ENCODE measurements at regions not wholly inside any gene's neighbourhood (a gene's known extent, or its start where the extent isn't known, plus 50 kb on each side); places are given as distances from the start of the nearest gene placed in this dataset.

DNA sequence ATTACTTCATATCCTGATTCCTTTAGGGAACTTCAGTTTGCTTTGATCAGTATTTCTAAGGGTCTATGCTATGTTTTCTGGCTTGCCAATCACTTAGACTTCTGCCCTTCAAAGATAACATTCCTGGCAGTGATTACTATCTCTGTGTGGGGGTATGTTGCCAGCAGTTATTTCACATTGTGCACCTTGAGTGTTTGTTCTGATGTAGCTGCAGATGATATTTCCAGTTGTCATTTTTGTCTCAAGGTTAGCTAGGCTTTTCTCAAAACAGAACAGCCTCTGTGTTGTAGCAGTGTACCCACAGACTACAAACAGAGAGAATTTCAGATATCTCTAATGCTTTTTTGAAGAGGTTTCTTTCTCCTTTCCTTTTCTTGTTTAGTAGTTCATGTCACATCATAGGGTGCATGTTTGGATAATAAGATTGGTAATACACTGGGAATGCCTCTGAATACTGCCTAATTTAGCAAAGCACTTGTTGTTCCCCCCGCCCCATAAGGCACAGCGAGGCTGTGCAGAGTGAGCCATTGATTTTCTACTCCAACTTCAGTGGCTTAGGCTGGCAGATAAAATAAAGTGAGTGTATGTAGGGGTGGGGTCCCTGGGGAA lies 134.7 kb upstream of the AGR3 start:
- ATAC-seq: peak; percentile 62

DNA sequence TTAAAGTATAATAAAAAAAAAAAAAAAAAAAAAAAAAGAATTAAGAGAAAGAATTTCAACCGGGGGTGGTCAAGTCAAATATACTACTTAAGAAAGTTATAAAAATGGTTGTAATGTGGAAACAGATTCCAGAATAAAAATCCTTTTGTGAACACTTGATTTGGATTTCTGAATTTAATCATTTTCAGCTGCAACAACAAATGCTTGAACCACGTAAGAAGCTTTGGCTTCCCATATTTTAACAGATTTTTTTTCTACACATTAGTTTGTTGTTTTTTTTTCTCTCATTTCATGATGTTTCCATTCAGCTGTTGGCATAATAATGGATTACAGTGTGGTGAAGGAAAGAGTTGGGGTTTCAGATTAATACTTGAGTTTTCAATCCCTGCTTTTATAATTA lies 137.3 kb upstream of the AGR3 start:
- ATAC-seq (no peak), DNase-seq (ENCODE audit: low spot score) (no peak)

More for the DNA sequence above, 134.7 kb upstream of the AGR3 start:
- DNase-seq (ENCODE audit: low spot score): no peak

DNA sequence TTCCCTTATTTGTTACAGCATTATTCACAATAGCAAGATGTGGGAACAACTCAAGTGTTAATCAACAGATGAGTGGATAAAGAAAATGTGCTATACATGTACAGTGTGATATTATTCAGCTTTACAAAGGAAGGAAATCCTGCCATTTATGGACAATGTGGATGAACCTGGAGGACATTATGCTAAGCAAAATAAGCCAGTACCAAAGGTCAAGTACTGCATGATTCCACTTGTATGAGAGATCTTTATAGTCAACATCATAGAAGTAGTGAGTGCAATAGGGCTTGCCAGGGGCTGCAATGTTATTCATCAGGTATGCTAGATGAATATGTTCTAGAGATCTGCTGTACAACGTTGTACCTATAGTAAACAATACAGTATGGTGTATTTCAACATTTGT lies 138.5 kb upstream of the AGR3 start:
- DNase-seq (ENCODE audit: low spot score) (no peak), ATAC-seq (peak; percentile 64)

DNA sequence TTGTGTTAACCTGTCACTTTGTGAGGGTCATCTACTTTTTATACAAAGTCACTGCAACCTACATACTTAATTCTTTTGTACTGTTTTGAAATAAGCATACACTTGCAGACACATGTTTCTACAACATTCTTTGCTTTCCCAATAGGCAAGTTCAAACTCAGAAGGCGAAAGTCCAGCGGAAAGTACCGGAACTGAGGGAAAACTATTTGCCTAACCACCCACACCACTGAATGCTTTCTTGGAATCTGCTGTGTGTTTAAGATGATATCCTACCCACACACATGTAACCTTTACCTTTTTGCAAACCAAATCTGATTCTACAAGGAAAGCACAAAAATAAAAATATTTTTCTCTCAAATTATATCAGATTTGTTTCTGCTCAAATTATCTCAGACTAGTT lies 139.4 kb upstream of the AGR3 start:
- peak; percentile 89 for ATAC-seq
- peak; percentile 81 for DNase-seq (ENCODE audit: low spot score)

DNA sequence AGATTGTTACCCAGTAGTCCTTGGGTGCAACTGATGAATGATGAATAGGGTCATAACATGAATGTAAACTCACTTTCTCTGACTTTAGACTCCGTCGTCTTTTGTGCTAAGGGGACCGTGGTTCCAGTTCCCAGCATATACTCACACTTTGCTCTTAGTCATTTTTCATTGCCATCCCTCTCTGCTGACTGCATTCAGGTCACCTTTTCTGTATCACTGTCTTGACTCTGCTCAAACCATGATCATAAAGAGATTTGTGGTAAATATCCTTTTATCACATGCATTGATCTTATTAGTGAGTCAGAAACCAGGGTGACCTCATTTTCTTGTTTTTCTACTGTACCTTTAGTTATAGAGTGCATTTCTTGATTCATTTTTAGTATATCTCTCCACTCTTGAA lies 141.1 kb upstream of the AGR3 start:
- ATAC-seq: no peak
- DNase-seq (ENCODE audit: low spot score): no peak

DNA sequence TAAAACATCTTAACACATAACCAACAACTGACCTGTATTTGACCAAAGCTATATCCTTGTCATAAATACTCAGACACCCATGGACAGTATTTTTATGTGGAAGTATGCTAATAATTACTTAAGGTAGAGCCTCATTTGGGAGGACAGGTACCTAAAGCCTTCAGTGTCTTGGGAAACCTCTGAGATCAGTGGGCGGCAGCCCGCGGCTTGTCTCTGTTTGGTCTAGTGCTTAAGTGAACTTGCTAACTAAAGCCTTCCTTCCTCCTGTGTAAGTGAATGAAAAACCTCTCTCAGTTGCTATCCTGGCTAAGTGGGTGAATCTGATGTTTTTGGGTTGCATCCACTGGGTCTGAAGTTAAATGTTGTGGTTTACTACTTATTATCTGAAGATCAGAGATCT lies 144.5 kb upstream of the AGR3 start:
- no peak for ATAC-seq
- DNase-seq (ENCODE audit: low spot score): no peak

DNA sequence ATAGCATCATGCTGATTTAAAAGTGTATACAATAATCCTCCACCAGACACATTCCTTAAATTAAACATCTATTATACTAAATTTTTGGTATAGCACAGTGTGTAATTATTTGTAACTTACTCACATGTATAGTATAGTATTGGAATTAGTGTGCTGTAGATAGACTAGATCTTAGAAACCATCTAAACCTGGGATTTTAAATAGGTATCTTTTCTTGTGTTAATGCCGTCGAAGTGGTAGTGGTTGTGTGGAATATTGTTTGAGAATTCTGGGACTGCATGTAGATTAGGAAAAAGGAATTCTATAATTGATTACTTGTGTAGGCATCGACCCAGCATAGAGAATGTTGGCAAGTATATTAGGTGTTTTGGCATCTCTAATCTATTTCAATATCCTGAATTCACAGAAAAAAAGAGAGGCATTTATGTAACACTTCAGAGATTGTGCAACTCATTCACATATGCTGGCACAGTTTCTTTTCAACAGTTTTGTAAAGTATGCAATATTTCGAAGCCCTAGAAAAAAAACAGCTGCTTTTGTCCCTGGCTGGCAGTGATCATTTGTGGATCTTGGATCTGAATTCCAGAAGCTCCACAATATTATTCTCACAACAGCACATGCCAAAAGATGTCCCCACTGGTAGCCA lies 145.5 kb upstream of the AGR3 start:
- DNase-seq (ENCODE audit: low spot score) (no peak), ATAC-seq (peak; percentile 81)

DNA sequence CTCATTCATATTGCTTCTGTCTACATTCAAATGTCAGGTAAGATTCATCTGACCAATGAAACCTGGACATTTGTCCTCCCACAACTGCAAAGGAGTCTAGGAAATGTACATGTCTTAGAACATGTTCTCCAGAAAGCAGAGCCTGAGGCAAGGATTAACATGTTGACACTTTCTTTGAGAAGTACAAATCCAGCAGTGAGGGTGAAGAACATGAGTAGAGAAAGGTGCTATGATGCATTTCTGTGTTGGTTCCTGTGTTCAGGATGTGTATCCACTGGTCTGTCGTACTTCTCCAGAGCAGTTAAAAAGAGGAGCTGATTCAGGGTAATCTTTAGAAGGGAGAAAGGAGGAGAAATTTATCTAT lies 146.0 kb upstream of the AGR3 start:
- DNase-seq (ENCODE audit: low spot score): no peak
- peak; percentile 44 for ATAC-seq

DNA sequence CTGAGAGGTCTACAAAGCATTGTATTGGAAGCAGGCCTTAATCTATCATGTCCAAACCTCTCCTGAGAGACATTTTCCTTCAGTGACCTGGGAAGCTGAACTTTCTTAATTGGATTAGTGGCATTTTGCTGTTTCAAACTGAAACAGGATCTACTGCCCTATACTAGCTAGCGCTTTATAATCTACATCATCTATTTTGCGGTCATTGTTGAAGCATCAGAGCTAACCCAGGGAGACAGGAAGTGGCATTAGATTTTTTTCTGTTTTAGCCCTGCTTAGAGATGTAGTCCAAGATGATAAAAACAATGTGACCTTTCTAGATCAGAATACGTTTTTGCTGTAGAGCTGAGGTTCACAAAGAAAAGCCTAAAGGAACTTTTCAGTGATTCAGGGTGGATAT lies 147.4 kb upstream of the AGR3 start:
- DNase-seq (ENCODE audit: low spot score) (no peak), ATAC-seq (no peak)

DNA sequence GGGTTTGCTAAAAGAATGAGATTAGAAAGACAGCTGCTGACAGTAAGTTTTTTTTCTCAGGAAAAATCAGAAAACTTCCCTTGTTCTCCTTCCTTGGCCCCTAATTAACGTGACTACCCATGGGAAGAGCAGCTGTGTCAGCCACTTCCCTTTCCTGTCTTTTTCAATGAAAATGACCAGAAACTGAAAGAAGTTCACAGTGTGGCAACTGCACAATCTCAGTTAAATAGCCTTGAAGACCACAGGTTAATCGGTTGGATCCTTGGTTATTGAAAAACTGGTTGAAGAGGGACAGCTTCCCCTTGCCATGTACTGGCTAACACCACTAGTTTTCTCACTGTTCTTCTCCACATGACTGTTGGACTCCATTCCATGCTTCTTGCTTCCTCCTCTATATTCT lies 148.8 kb upstream of the AGR3 start:
- DNase-seq (ENCODE audit: low spot score) (no peak), ATAC-seq (no peak)

DNA sequence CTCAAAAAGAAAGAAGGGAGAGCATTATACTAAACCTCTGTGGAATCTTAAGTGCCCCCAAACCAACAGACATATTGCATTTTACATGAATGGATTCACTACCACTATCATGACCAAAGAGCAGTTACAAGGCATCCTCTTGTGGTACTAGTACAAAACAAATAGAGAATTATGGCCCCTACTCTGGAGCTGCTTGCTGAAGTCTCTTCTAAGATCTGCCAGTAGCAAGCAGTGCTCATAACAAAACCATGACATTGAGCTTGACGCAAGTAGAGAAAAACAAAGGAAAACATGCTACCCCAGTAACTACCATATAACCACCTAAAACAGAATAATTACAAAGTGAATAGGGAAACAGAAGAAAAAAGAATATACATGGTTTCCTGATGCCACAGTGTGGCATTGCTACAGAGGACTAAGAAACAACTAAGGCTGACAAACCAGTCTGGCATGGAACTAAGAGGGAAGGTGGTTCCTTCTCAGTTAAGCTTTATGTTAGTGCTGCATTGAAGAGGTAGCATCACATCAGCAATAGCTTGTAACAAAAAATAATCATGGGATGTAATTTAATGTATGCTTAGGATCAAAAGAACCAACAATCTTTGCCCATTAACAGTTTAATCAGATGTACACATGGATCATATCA lies 150.2 kb upstream of the AGR3 start:
- no peak for ATAC-seq
- no peak for DNase-seq (ENCODE audit: low spot score)

DNA sequence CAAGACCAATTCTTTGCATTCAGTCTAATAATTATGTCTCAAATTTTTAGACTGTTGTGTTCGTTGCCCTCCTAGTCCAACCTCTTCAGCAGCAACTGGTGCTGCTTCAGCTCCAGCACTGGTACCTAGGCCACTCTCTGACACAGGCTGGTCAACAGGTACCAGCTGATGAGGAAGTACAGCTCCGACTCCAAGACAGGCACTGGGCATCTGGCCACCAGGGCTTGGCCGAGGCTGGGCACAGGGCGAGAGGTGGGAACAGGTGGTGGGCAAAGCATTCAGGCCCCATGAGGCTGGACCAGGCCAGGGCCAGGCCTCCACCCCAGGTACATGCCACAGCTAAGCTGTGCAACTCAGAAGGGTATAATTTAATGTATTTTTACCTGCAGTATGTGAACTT lies 151.5 kb upstream of the AGR3 start:
- ATAC-seq (no peak), DNase-seq (ENCODE audit: low spot score) (no peak)

DNA sequence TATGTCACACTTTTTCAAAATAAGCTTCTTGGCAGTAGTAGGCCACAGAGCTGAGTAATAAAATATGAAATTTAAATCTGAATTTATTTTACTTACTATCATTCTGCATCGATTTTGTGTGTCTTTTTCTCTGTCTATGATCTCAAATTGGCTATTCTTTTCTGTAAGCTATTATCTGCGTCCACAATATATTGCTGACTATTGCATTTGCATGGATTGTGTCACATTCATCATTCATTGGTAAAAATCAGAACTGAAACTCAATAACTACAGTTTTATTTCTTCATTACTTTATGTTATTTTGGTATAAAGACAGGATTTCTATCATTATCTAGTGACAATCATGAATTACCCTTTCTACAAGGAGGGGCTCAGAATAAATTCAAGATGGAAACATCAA lies 154.8 kb upstream of the AGR3 start:
- ATAC-seq (no peak), DNase-seq (ENCODE audit: low spot score) (no peak)

DNA sequence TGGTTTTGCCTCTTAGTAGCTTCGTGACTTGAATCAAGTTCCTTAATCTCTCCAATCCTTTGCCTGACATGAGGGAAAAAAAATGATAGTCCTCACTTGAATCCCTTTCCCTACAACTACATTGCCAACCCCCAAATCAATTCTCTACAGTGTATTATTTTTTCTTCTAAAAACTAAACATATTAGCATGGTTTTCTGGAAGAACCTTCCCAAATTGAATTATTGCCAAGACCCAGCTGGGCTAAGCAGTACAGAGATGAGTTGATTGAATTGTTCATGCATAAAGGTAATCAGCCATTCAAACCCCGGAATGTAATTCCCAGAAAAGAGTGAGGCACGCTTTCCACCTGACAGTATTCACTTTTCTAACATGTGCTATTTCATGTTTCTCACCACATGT lies 155.6 kb upstream of the AGR3 start:
- ATAC-seq (no peak), DNase-seq (ENCODE audit: low spot score) (no peak)

DNA sequence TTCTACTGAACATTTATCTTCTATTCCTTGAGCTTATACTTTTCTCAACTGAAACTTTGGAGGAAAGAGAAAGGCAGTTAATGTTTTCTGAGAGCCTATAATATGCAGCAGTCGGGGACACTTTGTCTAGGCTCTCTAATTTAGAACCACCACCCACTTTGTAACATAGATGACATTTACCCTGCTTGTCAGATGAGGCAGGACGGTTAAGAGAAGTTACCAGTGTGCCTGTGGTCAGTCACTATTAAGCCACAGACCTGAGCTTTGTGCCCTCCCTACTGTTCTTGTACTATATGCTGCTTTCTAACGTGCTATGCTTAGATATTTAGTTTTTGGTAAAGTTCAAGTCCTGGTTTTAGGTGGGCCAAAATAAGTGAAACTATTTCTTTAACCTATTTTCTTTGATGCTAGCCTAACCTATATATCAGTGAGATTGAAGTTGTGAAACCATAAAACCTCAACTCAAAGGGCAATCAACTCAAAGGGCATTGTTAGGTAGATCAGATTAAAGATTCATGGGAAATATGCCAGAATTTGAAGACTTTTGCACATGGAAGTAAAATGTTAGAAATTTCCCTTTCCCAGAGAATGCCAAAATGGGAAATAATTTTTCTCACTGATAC lies 156.5 kb upstream of the AGR3 start:
- DNase-seq (ENCODE audit: low spot score) (no peak), ATAC-seq (no peak)

DNA sequence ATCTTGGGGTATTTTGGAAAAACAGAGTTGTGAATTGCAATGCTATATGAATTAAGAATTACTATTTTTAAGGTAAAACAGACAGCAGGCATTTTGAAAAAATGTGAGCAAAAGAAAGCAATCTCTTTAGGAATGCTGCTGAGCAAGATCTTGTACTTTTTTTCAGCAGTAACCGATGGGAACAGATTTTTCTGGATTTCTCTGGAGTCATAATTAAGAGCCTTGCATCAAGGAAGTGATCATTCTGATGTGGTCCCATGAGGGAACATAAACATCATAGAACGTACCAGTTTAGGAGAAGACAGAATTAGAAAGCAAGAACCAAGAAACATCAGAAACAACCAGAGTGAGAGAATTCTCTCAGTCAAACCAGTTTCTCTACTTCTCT lies 157.0 kb upstream of the AGR3 start:
- DNase-seq (ENCODE audit: low spot score): no peak
- no peak for ATAC-seq

DNA sequence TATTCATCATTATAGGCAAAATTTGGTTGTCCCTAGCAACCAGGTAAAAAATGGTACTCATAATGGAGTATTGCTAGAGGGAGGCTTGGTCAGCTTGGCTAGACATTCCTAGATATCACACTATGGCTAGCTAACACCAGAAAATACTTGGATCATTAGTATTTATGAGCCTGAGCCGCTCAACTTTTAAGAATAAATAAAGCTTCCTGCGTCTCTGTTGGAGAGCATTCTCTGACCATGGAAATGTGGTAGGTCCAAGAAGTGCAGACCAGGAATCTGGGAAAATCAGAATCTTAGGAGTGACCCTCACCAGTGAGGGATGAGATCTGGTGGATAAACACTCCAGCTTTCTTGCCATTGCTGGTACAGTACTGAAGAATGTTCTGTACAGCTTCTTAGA lies 157.6 kb upstream of the AGR3 start:
- ATAC-seq: no peak
- no peak for DNase-seq (ENCODE audit: low spot score)

DNA sequence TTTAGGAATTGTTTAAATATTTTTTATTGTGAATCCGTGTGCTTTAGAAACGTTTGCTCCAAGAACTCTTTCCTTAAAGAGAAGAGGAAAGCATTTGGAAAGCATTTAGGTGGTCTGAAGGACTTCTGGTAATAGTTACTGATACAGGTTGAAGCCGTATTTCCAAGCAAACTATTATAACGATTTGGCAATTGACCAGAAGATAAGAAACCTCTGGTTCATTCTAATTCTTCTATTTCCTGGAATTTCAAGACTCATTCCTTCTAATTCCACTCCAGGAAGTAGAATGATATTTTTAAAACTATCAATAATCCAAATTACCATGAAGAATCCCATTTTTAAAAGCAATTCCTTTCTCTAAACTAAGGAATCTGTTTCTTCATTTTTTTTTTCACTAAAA lies 158.9 kb upstream of the AGR3 start:
- ATAC-seq: no peak
- no peak for DNase-seq (ENCODE audit: low spot score)

DNA sequence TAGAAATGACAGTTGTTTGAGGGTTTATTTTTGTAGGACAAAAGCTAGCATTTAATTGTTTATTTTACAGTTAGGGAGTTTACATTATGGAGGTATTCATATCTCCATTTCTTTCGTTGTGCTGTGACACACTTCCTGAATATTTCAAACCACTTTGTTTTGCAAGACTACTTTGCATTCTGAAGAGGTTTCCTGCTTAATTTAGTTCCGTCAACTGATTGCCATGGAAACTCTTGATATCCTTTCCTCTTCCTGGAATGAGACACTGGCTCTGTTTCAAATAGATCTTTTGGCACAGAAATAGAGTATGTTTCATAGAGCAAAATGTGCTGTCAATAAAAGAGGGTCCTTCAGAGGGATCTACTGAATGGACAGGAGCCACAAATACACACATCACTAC lies 159.5 kb upstream of the AGR3 start:
- no peak for ATAC-seq

DNA sequence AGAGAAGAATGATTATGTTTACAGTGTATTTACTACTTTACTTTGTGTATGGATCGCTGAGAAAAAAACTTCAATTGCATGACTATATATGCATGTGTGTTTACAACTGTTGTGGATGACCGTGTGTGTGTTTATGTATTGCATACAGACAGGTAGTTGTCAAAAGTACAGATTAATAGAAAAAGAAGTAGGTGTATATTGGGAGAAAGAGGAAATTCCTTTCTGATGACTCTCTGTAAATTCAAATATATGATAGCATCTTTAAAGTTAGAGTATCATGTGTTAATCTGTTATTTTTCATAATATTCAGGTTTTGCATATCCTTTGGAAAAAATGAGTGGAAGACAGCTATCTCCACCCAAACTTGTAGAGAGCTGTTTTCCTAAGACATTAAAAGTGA lies 160.4 kb upstream of the AGR3 start:
- ATAC-seq (no peak), DNase-seq (ENCODE audit: low spot score) (no peak)

More for the DNA sequence above, 159.5 kb upstream of the AGR3 start:
- DNase-seq (ENCODE audit: low spot score): no peak

DNA sequence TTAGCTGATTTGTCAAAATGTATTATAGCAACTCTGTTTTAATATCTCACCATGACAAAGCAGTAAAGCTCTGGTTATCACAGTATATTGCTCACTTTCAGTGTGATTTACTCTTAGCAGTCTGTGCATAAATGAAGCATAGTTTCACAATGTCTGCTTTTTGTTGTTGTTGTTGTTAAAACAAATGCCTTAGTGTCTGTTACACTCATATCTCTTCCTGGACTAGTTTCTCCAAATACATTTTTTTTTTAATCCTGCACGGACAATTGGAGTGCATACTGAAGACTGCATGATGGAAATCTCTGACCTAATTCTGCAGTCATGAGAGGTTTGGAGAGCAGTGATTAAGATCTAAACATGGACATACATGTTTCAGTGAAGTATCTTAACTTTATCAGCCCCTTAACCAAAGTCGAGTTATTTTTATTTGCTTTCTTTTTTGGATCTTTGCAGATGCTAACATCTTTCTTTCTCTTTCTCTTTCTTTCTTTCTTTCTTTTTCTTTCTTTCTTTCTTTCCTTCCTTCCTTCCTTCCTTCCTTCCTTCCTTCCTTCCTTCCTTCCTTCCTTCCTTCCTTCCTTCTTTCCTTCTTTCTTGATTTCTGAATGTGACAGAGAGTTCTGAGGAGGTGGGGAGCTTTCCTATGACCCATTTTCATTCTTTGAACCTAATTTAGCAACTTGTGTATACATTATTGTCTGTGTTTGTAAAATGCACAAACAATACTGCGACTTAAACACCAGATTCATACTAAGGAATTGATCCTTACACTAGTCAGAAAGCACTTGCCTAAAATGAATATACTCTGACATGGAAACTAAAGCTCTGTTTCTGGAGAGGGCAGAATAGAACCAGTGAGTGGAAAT lies 161.5 kb upstream of the AGR3 start:
- no peak for ATAC-seq
- no peak for DNase-seq (ENCODE audit: low spot score)
